ENCODE measurements at regions not wholly inside any gene's neighbourhood (a gene's known extent, or its start where the extent isn't known, plus 50 kb on each side); places are given as distances from the start of the nearest gene placed in this dataset.

GRCh38 chr15:39511000-39511915, 69.6 kb upstream of the THBS1 start:
- ChIA-PET CTCF (interaction anchor here (1.1 kb wide), 2 partner anchors 13 to 15 kb away, joined by 3 to 4 read pairs; no protein-coding TSS in a partner anchor), POLR2A (no interaction called here)
- Histone ChIP-seq H3K9me2 (no peaks in the 10 kb centered on the region), H2AFZ (ENCODE audit: low read depth) (peak overlapping the region; percentile 94), H3K36me3 (replicated peaks in 1 of 2; ENCODE audit: control insufficient read depth in 1 of 2, insufficient read depth in 2 of 2, low read length in 1 of 2) (no peaks in the 10 kb centered on the region), H4K20me1 (ENCODE audit: insufficient read depth) (no peaks in the 10 kb centered on the region), H3K27me3 (ENCODE audit: insufficient read depth) (no peaks in the 10 kb centered on the region), H3K79me2 (ENCODE audit: insufficient read depth) (no peaks in the 10 kb centered on the region), H3F3A (replicated peaks; ENCODE audit: insufficient read depth) (peaks cover 5% of the 10 kb centered on the region), H3K4me3 (ENCODE audit: low read depth in 2 of 2, low read length in 1 of 2) (peak overlapping the region in 1 of 2 experiments; percentile 38; a peak in 1 of 4 replicates), H3K27ac (ENCODE audit: low read depth in 2 of 2, low read length in 1 of 2) (peak overlapping the region in 1 of 2 experiments; percentile 60; a peak in 2 of 4 replicates), H3K9ac (peak overlapping the region; percentile 34; the same call in 1 of the 2 replicates), H3K4me2 (peak overlapping the region; percentile 66), H3K4me1 (ENCODE audit: control insufficient read depth in 1 of 2, insufficient read depth in 2 of 2, low read depth in 1 of 2, low read length in 1 of 2) (peaks cover 5 to 6% of the 10 kb centered on the region in 2 experiments; a peak in 1 of 4 replicates), H3K9me3 (no peaks in the 10 kb centered on the region)
- no peak for DNase-seq
- TF ChIP-seq JUND (IDR thresholded peaks at IDR 0.05): peak; percentile 44; the same call in 1 of the 2 replicates
- no peak for TF ChIP-seq GATA2 (CRISPR knock-in tag; IDR thresholded peaks at IDR 0.05)
- TF ChIP-seq TCF12 (IDR thresholded peaks at IDR 0.05): peak; percentile 56
- no peak for TF ChIP-seq MEF2A (IDR thresholded peaks at IDR 0.05; ENCODE audit: borderline replicate concordance, low read depth)
- TF ChIP-seq, protein P1, sequence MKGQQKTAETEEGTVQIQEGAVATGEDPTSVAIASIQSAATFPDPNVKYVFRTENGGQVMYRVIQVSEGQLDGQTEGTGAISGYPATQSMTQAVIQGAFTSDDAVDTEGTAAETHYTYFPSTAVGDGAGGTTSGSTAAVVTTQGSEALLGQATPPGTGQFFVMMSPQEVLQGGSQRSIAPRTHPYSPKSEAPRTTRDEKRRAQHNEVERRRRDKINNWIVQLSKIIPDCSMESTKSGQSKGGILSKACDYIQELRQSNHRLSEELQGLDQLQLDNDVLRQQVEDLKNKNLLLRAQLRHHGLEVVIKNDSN (IDR thresholded peaks at IDR 0.05; ENCODE audit: borderline replicate concordance, low read depth): no peak
- TF ChIP-seq IRF3 (IDR thresholded peaks at IDR 0.05; ENCODE audit: low read depth, low read length): no peak
- TF ChIP-seq SIN3A (IDR thresholded peaks at IDR 0.05; ENCODE audit: borderline replicate concordance, low read depth, low read length): no peak
- TF ChIP-seq, protein P2, sequence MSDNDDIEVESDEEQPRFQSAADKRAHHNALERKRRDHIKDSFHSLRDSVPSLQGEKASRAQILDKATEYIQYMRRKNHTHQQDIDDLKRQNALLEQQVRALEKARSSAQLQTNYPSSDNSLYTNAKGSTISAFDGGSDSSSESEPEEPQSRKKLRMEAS (IDR thresholded peaks at IDR 0.05; ENCODE audit: low read depth): peak; percentile 40; the same call in 1 of the 2 replicates
- TF ChIP-seq RXRA (IDR thresholded peaks at IDR 0.05; ENCODE audit: borderline replicate concordance, low read depth): no peak
- TF ChIP-seq FOSL2 (IDR thresholded peaks at IDR 0.05; ENCODE audit: borderline replicate concordance, low read depth): peak; percentile 66; the same call in 1 of the 2 replicates
- TF ChIP-seq TAF1 (IDR thresholded peaks at IDR 0.05; ENCODE audit: borderline replicate concordance, low read depth, low read length): no peak
- no peak for TF ChIP-seq TEAD4 (IDR thresholded peaks at IDR 0.05; ENCODE audit: borderline replicate concordance, insufficient read depth)
- TF ChIP-seq NRF1 (IDR thresholded peaks at IDR 0.05; ENCODE audit: low read depth, low read length): no peak
- TF ChIP-seq SMC3 (IDR thresholded peaks at IDR 0.05; ENCODE audit: low read depth, low read length): no peak
- no peak for TF ChIP-seq FOXJ3 (CRISPR knock-in tag; IDR thresholded peaks at IDR 0.05)
- no peak for TF ChIP-seq RAD21 (IDR thresholded peaks at IDR 0.05; ENCODE audit: low read length)
- TF ChIP-seq PBX3 (IDR thresholded peaks at IDR 0.05): peak; percentile 65; the same call in 1 of the 2 replicates
- TF ChIP-seq ZBTB33 (IDR thresholded peaks at IDR 0.05; ENCODE audit: borderline replicate concordance, low read depth): no peak
- no peak for TF ChIP-seq EP300 (IDR thresholded peaks at IDR 0.05; ENCODE audit: borderline replicate concordance in 1 of 2, low read depth in 1 of 2, low read length in 1 of 2)
- TF ChIP-seq POLR2AphosphoS5 (IDR thresholded peaks at IDR 0.05; ENCODE audit: low read depth, low read length): no peak
- TF ChIP-seq GABPA (IDR thresholded peaks at IDR 0.05; ENCODE audit: low read depth): no peak
- no peak for TF ChIP-seq ELF1 (IDR thresholded peaks at IDR 0.05)
- TF ChIP-seq, protein P3, sequence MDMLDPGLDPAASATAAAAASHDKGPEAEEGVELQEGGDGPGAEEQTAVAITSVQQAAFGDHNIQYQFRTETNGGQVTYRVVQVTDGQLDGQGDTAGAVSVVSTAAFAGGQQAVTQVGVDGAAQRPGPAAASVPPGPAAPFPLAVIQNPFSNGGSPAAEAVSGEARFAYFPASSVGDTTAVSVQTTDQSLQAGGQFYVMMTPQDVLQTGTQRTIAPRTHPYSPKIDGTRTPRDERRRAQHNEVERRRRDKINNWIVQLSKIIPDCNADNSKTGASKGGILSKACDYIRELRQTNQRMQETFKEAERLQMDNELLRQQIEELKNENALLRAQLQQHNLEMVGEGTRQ (IDR thresholded peaks at IDR 0.05; ENCODE audit: borderline replicate concordance, low read depth, low read length): no peak
- TF ChIP-seq RCOR1 (IDR thresholded peaks at IDR 0.05; ENCODE audit: low read length): no peak
- TF ChIP-seq NFIC (IDR thresholded peaks at IDR 0.05; ENCODE audit: borderline replicate concordance): no peak; the same call in 1 of the 2 replicates
- TF ChIP-seq CHD2 (IDR thresholded peaks at IDR 0.05; ENCODE audit: low read length, partially characterized antibody): no peak
- 44% methylated on average over 12 of the region's 14 CpGs for WGBS (ENCODE audit: low lambda C conversion rate)

Measured in SK-N-SH (cell line).